SU-DHL-6 (cell line): ENCODE measurements at regions not wholly inside any gene's neighbourhood (a gene's known extent, or its start where the extent isn't known, plus 50 kb on each side); places are given as distances from the start of the nearest gene placed in this dataset.

Experiments used
- H2AFZ ChIP-seq: fragments of 200-600 bp; sonication (generic); 2 replicates; pipeline ENCODE4 v1.6.1; 2014; ENCODE audit warnings: low read depth, mild to moderate bottlenecking, moderate library complexity, mixed read lengths, antibody characterized with exemption, low read length; ENCODE audit not compliant: severe bottlenecking
- H3F3A ChIP-seq: fragments of 200-600 bp; shearing (Covaris generic); 2 replicates; pipeline ENCODE4 v1.6.0; 2016; ENCODE audit warnings: antibody characterized with exemption, mild to moderate bottlenecking; ENCODE audit not compliant: insufficient read depth
- H3K27ac ChIP-seq: fragments of 200-600 bp; sonication (generic); 2 replicates; pipeline ENCODE4 v1.5.1; 2016; ENCODE audit warnings: low read depth, mild to moderate bottlenecking, low read length, moderate library complexity, mixed read lengths
- H3K27me3 ChIP-seq: fragments of 200-600 bp; sonication (generic), shearing (Covaris generic); 2 replicates; pipeline ENCODE4 v1.6.0; 2014; ENCODE audit warnings: mild to moderate bottlenecking, low read length
- H3K36me3 ChIP-seq: fragments of 200-600 bp; sonication (generic); 2 replicates; pipeline ENCODE4 v1.6.1; 2014; ENCODE audit warnings: mild to moderate bottlenecking, low read length, mixed read lengths
- H3K4me2 ChIP-seq: fragments of 300-600, 200-600 bp; shearing (Covaris generic), sonication (generic); 2 replicates; pipeline ENCODE4 v1.6.0; 2014; ENCODE audit warnings: low read length, low read depth, mild to moderate bottlenecking; ENCODE audit not compliant: poor library complexity, severe bottlenecking
- H3K4me3 ChIP-seq: fragments of 200-600 bp; sonication (generic); 2 replicates; pipeline ENCODE4 v1.5.1; 2014; ENCODE audit warnings: antibody characterized with exemption, low read length, mild to moderate bottlenecking, mixed read lengths; ENCODE audit not compliant: insufficient read depth, poor library complexity, severe bottlenecking
- H3K79me2 ChIP-seq: fragments of 200-600 bp; sonication (generic); 2 replicates; pipeline ENCODE4 v1.6.1; 2014; ENCODE audit warnings: mild to moderate bottlenecking, low read length, moderate library complexity; ENCODE audit not compliant: insufficient read depth
- H3K9ac ChIP-seq: fragments of 200-600 bp; sonication (generic); 2 replicates; pipeline ENCODE4 v1.7.0; 2014; ENCODE audit warnings: mild to moderate bottlenecking, low read length
- H3K9me2 ChIP-seq: fragments of 200-600 bp; sonication (generic); replicated peaks from 2 replicates; pipeline ENCODE4 v1.6.1; 2014; ENCODE audit warnings: low read length; ENCODE audit not compliant: insufficient read depth
- H3K9me3 ChIP-seq: fragments of 200-600 bp; sonication (generic); 2 replicates; pipeline ENCODE4 v1.6.1; 2014; ENCODE audit warnings: low read length, mixed read lengths; ENCODE audit not compliant: insufficient read depth
- H4K20me1 ChIP-seq: fragments of 200-600 bp; sonication (generic); 2 replicates; pipeline ENCODE4 v1.6.1; 2014; ENCODE audit warnings: low read depth, mild to moderate bottlenecking, antibody characterized with exemption, low read length, moderate library complexity, mixed read lengths
- CTCF ChIP-seq: fragments of 200-600 bp; sonication (generic); IDR thresholded peaks from one replicate; pipeline ENCODE4 v1.5.1; 2017; ENCODE audit warnings: antibody characterized with exemption, mild to moderate bottlenecking, low read length, moderate library complexity; ENCODE audit not compliant: insufficient read depth, poor library complexity, severe bottlenecking
- EZH2phosphoT487 ChIP-seq: fragments of 200-600 bp; sonication (generic), shearing (Covaris generic); conservative IDR thresholded peaks from 2 replicates; pipeline ENCODE4 v1.6.1; 2018; ENCODE audit warnings: mild to moderate bottlenecking, antibody characterized with exemption, low read length, moderate library complexity, mixed read lengths

- no peaks in the 10 kb centered on the region for H3K36me3 ChIP-seq
- no peak overlapping the region for H3K4me3 ChIP-seq
- H3K9me3 ChIP-seq = no peaks in the 10 kb centered on the region
- no peaks in the 10 kb centered on the region for H3K9me2 ChIP-seq
- no peak overlapping the region for H3K4me2 ChIP-seq
- H3F3A ChIP-seq = no peaks in the 10 kb centered on the region
- H3K9ac ChIP-seq = no peak overlapping the region
- no peaks in the 10 kb centered on the region for H3K79me2 ChIP-seq
- H3K27me3 ChIP-seq = no peaks in the 10 kb centered on the region
- no peaks in the 10 kb centered on the region for H4K20me1 ChIP-seq
- TF ChIP-seq EZH2phosphoT487 (no peak), CTCF (no peak)
- H3K27ac ChIP-seq = no peak overlapping the region
- no peak overlapping the region for H2AFZ ChIP-seq
Observed at GRCh38 chr5:33308586-33308985, 132.2 kb upstream of the TARS1 start.

GRCh38 chr5:33309068-33309467 is 131.7 kb upstream of the TARS1 start:
- H3K9me3 ChIP-seq = no peaks in the 10 kb centered on the region
- H3K4me2 ChIP-seq = no peak overlapping the region
- no peak overlapping the region for H2AFZ ChIP-seq
- no peak for TF ChIP-seq EZH2phosphoT487
- no peak for TF ChIP-seq CTCF
- H3K9me2 ChIP-seq = no peaks in the 10 kb centered on the region
- H3F3A ChIP-seq = no peaks in the 10 kb centered on the region
- H3K79me2 ChIP-seq = no peaks in the 10 kb centered on the region
- H4K20me1 ChIP-seq = no peaks in the 10 kb centered on the region
- no peaks in the 10 kb centered on the region for H3K27me3 ChIP-seq
- no peak overlapping the region for H3K27ac ChIP-seq
- H3K9ac ChIP-seq = no peak overlapping the region
- H3K4me3 ChIP-seq = no peak overlapping the region
- no peaks in the 10 kb centered on the region for H3K36me3 ChIP-seq

- Histone ChIP-seq H3F3A (no peaks in the 10 kb centered on the region), H3K79me2 (no peaks in the 10 kb centered on the region), H3K36me3 (no peaks in the 10 kb centered on the region), H3K9ac (no peak overlapping the region), H4K20me1 (no peaks in the 10 kb centered on the region), H3K27ac (no peak overlapping the region), H3K9me2 (no peaks in the 10 kb centered on the region), H3K9me3 (no peaks in the 10 kb centered on the region), H3K4me2 (no peak overlapping the region), H2AFZ (no peak overlapping the region), H3K4me3 (no peak overlapping the region), H3K27me3 (no peaks in the 10 kb centered on the region)
- TF ChIP-seq EZH2phosphoT487 (no peak), CTCF (no peak)
Observed at GRCh38 chr5:33309536-33310345, 131.0 kb upstream of the TARS1 start.
